AG09309 (cell line): ENCODE measurements at regions not wholly inside any gene's neighbourhood (a gene's known extent, or its start where the extent isn't known, plus 50 kb on each side); places are given as distances from the start of the nearest gene placed in this dataset.

Experiments
- DNase-seq: peaks from one replicate; pipeline ENCODE4 v3.0.0-alpha.2; 2010; ENCODE audit warnings: low read depth
- H3K4me3 ChIP-seq: 2 replicates; pipeline ENCODE4 v1.5.1; 2011; ENCODE audit warnings: mild to moderate bottlenecking, low read depth, low read length, moderate library complexity; ENCODE audit not compliant: control insufficient read depth
- CTCF ChIP-seq: IDR thresholded peaks from 2 replicates; pipeline ENCODE4 v1.5.1; 2011; ENCODE audit warnings: mild to moderate bottlenecking, low read depth, low read length, inconsistent platforms; ENCODE audit not compliant: insufficient read depth, control insufficient read depth; ENCODE audit errors: missing control alignments

DNA sequence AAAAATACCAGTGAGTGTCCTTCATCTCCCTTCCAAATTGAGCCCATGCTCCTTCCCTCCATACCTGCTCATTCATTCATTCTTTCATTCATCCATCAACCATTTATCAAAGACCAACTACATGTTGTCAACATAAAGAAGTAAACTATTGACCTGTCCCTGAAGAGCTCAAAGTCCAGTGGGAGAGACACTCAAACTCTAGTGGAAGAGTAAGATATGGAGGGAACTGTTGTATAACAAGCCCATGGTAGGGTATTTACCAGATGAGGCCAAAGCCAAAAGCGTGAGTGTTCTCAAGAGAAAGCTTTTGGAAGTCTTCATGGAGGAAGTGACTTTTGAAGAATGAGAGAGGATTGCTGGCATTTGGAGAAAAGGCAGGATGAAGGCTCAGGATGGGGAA is 163.4 kb upstream of the SPACA1 start:
- no peak for TF ChIP-seq CTCF
- no peak overlapping the region for H3K4me3 ChIP-seq
- DNase-seq: no peak

DNA sequence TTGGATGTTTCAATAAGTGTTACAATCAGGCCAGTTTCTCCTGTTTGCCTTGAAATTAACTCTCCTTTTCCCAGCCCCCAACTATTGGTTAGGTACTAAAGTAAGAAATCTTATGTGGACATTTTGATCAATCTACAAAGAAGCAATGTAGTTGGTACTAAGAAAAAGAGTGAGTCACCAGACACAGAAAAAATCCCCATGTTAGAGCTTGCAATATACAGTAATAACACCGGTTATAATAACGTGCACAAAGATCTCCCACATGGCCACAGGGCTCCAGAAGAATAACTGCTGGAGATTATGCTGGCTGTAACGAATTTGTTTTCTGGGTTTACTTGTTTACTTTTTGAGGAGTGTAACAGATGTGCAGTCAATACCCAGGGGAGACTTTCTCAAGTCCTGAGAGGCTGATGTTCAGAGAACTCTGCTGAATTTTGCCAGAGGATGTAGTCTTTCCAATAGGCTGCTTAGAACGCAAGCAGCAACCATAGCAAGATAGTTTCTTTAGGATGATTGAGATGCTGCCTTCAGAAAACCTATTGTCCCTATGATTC is 166.2 kb upstream of the SPACA1 start:
- DNase-seq: no peak
- TF ChIP-seq CTCF: no peak
- no peak overlapping the region for H3K4me3 ChIP-seq

DNA sequence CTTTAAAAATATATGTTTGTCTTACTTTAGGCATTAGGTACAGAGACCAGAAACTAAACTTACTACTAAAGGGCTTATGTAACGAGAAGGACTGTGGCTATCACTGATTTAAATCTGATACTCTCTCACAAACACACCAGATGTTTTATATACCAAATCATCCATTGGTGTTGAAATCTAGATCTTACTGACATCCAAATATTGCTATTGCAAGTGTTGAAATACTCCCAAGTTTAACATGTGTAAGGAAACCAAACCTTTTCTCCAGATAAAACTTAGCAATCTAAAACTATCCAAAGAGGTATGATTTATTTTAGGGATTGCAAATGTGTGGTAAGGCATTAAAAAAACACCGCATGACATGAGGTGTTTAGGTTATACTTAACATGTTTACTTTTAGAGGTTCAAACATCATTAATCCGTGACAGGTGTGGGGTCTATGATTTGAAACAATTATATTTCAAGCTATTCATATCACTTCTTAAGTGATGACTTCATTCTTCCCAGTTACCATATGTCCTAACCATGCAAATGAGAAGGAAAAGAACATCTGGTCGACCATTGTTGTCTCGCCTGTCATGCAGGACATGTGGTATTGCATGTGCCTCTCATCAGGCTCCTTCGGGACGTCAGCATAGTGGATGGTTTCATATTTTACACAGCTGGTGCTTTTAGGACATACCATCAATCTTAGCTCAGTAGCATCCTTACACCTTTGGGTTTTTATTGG is 168.3 kb upstream of the SPACA1 start:
- no peak for DNase-seq

DNA sequence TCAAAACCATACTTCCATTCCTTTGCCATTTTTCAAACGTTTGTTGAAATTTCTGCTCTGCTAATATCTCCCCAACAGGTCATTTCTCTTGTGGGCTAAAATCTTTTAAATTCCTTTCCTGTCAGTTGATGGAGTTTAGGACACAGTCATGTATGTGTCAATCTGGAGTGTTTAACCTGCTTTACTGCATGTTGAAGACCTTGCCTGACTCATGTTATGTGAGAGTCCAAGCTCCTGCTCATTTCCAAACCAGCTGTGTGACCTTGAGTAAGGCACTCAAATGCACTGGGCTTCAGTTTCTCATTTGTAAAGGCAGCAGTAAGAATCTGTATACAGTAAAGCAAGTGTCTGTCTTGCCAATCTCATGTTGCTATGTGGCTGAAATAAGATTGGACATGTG is 171.9 kb upstream of the SPACA1 start:
- H3K4me3 ChIP-seq: no peak overlapping the region
- DNase-seq: no peak
- TF ChIP-seq CTCF: no peak

More for the DNA sequence above, 168.3 kb upstream of the SPACA1 start:
- no peak overlapping the region for H3K4me3 ChIP-seq
- no peak for TF ChIP-seq CTCF

GRCh38 chr6:87873556-87873955 is 171.5 kb upstream of the AKIRIN2 start:
- no peak for TF ChIP-seq CTCF
- no peak for DNase-seq
- no peak overlapping the region for H3K4me3 ChIP-seq

DNA sequence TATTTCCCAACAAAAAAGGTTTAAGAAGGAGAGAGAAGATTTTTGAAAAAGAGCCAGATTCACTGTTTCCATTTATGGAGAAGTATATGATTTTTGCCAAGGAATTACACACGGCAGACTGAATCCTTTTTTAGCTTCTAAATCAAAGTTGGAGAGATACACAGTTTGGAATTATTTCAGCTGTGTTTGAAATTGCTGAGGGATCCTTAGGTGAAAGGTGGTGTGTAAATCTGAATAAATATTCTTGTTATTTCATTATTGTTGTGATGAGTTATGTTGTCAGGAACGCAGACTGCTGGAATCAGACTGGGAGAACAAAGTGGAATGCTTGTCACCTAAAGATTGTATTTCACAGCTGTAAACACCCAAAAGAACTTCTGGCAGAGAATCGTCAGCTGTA is 168.5 kb upstream of the AKIRIN2 start:
- no peak for DNase-seq
- TF ChIP-seq CTCF: no peak

More for the DNA sequence above, 168.5 kb upstream of the AKIRIN2 start:
- H3K4me3 ChIP-seq: no peak overlapping the region
